HepG2 (cell line): ENCODE measurements at regions not wholly inside any gene's neighbourhood (a gene's known extent, or its start where the extent isn't known, plus 50 kb on each side); places are given as distances from the start of the nearest gene placed in this dataset.

Source experiments
- CTCF ChIP-seq: sonication (generic); formaldehyde crosslinking; IDR thresholded peaks from 2 replicates; pipeline ENCODE4 v1.5.0; 2020; ENCODE audit warnings: mild to moderate bottlenecking, missing genetic modification reagents, moderate library complexity
- KLF9 ChIP-seq: IDR thresholded peaks from 2 replicates; pipeline ENCODE4 v1.6.1; 2016; ENCODE audit warnings: low read depth
- POLR2AphosphoS5 ChIP-seq: IDR thresholded peaks from 2 replicates; pipeline ENCODE4 v1.6.1; 2012; ENCODE audit warnings: low read depth, low read length
- STAT6 ChIP-seq: sonication (generic); formaldehyde crosslinking; IDR thresholded peaks from 2 replicates; pipeline ENCODE4 v1.4.0; 2020; ENCODE audit warnings: missing genetic modification reagents, mild to moderate bottlenecking, borderline replicate concordance
- TF ChIP-seq, protein P1 (sequence below): IDR thresholded peaks from 2 replicates; pipeline ENCODE4 v1.6.1; 2012; ENCODE audit warnings: inconsistent platforms

DNA sequence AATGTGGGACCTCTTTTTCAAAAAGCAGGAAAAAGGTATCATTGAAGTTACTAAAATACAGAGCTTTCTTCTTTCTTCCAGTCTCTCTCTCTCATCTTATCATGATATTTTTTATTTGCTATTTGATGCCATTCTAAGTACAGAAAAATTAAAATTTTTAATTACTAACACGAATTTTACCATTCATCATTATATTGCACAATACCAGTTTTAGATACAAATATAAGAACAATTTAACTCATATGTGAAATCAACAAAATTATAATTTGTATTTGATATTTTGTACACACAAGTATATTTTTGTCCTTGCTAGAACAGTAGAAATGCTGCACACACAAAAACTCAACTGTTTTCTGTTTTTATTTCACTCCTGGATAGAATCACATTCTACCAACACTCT is 112.2 kb downstream of the OAT start:
- TF ChIP-seq, protein P1, sequence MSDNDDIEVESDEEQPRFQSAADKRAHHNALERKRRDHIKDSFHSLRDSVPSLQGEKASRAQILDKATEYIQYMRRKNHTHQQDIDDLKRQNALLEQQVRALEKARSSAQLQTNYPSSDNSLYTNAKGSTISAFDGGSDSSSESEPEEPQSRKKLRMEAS = no peak
- no peak for TF ChIP-seq CTCF (CRISPR knock-in tag)
- TF ChIP-seq KLF9 (CRISPR knock-in tag) = no peak
- TF ChIP-seq STAT6 (CRISPR knock-in tag) = no peak
- TF ChIP-seq POLR2AphosphoS5 = no peak
